Epithelial cell of proximal tubule (primary cell): ENCODE measurements at regions not wholly inside any gene's neighbourhood (a gene's known extent, or its start where the extent isn't known, plus 50 kb on each side); places are given as distances from the start of the nearest gene placed in this dataset.
"Not testable (repeated sequence)": the region's sequence is repeated elsewhere in the genome, so short reads cannot be mapped to it uniquely, and the experiment has no call there.

ENCODE experiments used
- DNase-seq: peaks from one replicate; pipeline ENCODE4 v3.0.0-alpha.2; 2011; ENCODE audit warnings: low read depth
- H3K4me3 ChIP-seq: 2 replicates; pipeline ENCODE4 v1.5.1; 2011; ENCODE audit warnings: low read depth, mild to moderate bottlenecking, low read length
- TF ChIP-seq, protein P1 (sequence below): conservative IDR thresholded peaks from 2 replicates; pipeline ENCODE4 v1.5.1; 2012; ENCODE audit warnings: low read depth, mild to moderate bottlenecking, low read length

DNA sequence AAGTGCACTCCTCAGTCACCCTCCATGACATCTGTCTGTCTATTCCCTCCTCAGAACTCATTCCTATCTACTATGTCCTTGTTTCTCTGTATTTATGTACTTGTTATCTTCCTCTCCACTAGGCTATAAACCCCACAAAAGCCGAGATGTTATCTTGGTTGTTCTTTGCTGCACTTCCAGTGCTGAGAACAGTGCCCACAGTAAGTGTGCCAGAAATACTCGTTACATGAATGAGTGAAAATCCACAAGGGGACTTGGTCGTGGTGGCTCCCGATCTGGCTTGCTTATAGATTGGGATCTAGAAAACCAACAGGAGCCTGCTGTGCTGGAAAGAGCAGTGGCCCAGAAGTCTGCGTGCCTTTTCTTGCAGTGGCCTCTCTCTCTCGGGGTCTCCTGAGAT lies 111.9 kb upstream of the PRMT8 start:
- no peak for DNase-seq
- no peak overlapping the region for H3K4me3 ChIP-seq
- TF ChIP-seq, protein P1, sequence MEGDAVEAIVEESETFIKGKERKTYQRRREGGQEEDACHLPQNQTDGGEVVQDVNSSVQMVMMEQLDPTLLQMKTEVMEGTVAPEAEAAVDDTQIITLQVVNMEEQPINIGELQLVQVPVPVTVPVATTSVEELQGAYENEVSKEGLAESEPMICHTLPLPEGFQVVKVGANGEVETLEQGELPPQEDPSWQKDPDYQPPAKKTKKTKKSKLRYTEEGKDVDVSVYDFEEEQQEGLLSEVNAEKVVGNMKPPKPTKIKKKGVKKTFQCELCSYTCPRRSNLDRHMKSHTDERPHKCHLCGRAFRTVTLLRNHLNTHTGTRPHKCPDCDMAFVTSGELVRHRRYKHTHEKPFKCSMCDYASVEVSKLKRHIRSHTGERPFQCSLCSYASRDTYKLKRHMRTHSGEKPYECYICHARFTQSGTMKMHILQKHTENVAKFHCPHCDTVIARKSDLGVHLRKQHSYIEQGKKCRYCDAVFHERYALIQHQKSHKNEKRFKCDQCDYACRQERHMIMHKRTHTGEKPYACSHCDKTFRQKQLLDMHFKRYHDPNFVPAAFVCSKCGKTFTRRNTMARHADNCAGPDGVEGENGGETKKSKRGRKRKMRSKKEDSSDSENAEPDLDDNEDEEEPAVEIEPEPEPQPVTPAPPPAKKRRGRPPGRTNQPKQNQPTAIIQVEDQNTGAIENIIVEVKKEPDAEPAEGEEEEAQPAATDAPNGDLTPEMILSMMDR: no peak

DNA sequence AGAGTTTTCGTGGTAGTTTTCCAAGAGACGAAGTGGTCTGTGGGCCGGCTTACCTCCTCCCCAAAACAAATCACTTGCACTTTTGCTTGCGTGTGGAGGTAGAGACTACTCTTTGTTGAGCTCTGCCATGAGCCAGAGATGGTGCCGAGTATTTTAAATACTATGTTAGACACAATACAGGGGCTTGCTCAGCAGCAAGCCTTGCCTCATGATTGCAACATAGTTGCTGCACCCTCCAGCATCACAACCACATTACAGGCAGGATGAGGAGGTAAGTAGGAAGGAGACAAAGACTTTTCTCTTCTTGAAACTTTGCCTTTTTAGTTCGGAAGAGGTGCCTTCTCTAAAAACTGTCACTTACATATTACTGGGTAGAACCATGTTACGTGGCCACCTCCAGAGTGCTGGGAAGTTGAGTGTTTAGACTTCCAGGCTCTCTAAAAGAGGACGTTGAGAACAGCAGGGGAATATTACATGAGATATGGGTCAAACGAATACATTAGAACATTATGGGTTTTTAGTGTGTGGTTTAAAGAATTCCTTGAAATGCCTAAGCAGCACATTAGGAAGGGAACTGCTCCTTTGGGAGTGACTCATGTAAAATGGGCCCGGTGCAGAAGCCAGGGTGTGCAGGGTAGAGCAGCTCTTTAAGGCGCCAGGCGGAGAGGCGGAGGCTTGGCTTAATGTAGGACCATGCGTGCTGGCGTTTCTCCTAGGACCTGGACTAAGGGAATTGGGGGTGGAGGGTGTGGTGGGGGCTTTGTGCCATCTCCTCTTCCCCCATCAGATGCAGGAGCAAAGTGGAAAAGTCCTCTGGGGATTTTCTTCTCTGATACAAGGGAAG lies 110.6 kb upstream of the PRMT8 start:
- no peak overlapping the region for H3K4me3 ChIP-seq
- no peak for DNase-seq
- TF ChIP-seq, protein P1: no peak

DNA sequence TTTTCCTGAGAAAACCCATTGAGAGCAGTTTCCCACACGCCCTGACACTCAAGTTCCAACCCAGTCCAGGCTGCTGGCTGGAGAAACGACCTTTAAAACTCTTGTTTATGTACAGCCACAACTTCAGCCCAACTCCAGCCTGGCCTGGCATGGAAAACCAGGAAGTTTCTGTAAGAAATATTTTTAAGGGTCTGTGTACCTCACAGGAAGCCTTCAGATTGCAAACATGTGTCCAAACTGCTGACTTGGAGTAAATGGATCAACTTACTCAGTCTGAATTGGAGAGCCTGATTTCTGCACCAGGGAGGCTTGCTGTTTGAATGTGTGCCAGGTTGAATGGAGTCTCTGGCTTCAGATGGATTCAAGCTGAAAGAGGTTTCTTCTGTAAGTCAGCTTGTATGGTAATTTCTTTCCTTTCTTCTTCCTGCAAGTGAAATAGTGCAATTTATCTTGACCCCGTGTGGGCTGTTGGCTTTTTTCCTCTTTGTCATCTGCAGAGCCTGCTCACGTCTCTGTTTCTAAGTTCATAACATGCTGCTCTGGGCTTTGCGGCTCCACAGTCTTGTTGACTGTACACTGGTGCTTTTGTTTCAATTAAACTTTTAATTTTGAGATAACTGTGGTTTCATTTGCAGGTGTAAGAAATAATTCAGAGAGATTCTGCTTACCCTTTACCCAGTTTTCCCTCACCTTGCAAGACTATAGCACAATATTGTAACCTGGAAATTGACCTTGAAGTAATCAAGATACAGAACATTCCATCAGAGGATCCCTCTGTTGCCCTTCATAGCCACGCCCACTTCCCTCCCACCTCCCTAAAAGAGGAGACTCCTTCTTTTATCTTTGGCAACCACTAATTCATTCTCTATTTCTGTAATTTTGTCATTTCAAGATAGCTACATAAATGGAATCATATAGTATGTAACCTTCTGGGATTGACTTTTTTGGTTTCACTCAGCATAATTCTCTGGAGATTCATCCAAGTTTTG lies 109.7 kb upstream of the PRMT8 start:
- no peak overlapping the region for H3K4me3 ChIP-seq
- TF ChIP-seq, protein P1: no peak
- DNase-seq: no peak

DNA sequence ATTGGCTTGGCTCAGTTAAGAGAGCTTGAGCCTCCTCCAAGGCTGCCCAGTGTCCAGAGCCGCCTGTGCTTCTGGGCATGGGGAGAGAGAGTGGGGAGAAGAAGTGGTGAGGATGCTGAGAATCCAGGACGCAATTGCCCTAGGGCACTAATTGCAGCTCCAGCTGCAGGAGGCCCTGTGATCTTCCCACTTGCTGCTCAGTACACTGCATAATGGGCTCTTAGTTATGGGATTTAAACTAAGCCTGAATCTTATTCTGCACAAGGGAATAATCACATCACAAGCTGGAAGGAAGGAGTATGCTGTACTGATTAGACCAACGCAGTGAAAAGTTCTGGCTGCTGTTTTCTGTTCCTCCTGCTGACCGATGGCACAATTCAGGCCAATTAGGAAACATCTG lies 101.0 kb upstream of the PRMT8 start:
- TF ChIP-seq, protein P1: no peak
- DNase-seq: no peak
- H3K4me3 ChIP-seq: no peak overlapping the region

DNA sequence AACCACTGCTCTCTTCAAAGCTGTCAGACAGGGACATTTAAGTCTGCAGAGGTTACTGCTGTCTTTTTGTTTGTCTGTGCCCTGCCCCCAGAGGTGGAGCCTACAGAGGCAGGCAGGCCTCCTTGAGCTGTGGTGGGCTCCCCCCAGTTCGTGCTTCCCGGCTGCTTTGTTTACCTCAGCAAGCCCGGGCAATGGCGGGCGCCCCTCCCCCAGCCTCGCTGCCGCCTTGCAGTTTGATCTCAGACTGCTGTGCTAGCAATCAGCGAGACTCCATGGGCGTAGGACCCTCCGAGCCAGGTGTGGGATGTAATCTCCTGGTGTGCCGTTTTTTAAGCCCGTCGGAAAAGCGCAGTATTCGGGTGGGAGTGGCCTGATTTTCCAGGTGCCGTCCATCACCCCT lies 93.4 kb upstream of the PRMT8 start:
- not testable (repeated sequence) for H3K4me3 ChIP-seq, DNase-seq

DNA sequence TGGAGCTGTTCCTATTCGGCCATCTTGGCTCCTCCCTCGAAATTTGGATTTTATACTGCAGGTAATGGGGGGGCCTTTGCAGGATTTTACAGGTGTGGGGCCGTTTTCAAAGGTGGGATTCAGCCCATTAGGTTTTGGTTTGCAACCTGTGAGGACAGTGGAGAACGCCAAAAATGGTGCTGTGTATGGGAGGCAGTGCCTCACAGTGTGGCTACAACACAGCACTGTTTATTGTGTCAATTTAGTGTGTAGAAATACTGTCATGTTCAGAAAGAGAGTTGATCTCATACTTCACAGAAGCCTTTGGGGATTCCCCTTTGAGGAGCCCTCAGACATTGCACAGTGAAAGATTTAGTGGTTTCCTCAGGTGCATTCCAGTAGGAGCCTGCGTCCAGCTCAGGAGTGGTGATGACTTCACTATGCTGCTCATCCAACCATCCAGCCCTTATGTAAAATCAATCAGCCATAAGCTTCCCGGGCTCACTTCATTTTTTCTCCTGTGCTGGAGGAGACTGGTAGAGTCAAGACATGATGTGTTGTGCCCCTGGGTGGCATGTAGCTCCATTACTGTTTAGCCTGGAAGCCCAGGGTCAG lies 92.7 kb upstream of the PRMT8 start:
- peak; percentile 68 for DNase-seq
- no peak overlapping the region for H3K4me3 ChIP-seq
- TF ChIP-seq, protein P1: no peak

DNA sequence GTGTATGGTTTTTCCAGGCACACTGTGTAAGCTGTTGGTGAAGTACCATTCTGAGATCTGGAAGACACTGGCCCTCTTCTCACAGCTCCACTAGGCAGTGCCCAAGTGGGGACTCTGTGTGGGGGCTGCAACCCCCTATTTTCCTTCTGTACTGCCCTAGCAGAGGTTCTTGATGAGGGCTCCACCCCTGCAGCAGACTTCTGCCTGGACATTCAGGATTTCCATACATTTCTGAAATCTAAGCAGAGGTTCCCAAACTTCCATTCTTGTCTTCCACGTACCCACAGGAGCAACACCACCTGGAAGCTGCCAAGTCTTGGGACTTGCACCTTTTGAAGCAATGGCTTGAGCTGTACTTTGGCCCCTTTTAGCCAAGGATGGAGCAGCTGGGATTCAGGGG lies 85.2 kb upstream of the PRMT8 start:
- TF ChIP-seq, protein P1: no peak
- DNase-seq: no peak
- no peak overlapping the region for H3K4me3 ChIP-seq
